GM19035 (cell line): ENCODE measurements at regions not wholly inside any gene's neighbourhood (a gene's known extent, or its start where the extent isn't known, plus 50 kb on each side); places are given as distances from the start of the nearest gene placed in this dataset.
"Not testable (repeated sequence)": the region's sequence is repeated elsewhere in the genome, so short reads cannot be mapped to it uniquely, and the experiment has no call there.

Experiments used
- ATAC-seq: cut with Tn5 transposase; IDR thresholded peaks from one replicate; pipeline ENCODE4 v1.9.1; 2021; ENCODE audit not compliant: unreplicated experiment

DNA sequence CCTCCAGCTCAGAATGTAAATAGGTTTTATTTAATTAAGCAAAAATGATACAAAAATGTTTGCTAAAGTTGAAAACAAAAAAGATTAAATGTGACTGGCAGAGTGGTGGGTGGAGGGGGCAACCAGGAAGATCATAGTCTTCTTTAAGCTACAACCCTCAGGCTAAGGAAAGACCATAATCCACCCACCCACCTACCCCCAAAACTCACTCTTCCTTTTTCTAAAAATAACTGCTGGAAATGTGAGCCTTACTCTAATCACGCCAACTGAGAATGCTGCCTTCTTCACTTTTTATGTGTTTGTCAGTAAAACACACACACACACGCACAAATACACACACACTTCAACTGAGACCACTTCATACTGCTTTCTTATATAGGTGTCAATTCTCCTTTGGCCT lies 230.0 kb upstream of the EGLN3 start:
- ATAC-seq, result no peak

DNA sequence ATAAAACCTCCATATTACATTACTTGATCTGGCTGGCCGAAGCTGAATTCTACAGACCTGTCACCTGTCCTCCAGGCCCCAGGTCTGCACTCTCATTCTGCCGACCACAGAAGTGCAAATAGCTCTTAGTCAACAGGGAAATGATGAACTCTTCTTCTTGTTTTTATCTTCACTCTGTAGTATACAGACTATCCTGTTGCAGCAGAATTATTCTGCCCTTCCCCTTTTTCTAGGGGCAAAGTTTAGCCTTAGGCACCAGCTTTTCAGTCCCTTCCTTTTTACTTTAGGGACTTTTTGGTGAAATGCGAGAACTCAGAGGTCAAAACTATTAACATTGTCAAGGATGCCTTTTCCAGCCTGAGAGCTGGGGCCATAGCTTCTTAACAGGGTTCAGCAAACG lies 229.6 kb upstream of the EGLN3 start:
- no peak for ATAC-seq

DNA sequence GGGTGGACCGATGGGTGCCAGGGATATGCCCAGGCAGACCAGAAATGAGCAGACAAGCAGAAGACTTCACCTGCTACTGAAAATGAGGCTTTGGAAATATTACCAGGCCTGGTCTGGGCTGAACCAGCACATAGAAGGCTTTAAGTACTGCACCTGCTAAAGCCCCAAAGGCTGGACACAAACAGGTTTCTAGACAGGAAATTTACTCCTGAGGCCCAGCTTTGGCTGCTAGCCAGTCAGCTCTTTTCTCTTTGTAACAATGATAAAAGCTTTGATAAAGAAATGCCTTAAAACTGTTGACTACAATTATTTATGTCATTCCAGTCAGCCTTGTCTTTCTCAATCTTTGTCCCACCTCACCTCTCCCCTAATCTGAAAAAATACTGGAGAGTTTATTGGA lies 228.9 kb upstream of the EGLN3 start:
- ATAC-seq, result no peak

DNA sequence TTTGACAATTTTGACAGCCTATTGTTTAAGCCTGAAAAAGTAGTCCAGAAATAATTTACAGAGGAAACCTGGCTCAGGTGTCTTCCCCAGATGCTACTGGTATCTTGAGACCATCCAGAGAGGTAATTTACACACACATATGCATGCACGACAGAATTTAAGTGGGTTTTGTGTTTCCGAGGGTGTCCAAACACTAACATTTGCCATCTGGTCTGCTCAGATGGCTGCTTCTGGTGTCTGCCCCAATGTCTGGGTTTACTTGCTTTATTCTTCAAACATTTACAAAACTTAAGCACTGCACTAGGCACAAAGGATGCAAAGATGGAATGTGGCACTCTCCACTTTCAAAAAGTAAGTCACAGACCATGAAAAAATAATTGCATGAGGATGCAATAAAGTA lies 226.6 kb upstream of the EGLN3 start:
- ATAC-seq, result no peak

DNA sequence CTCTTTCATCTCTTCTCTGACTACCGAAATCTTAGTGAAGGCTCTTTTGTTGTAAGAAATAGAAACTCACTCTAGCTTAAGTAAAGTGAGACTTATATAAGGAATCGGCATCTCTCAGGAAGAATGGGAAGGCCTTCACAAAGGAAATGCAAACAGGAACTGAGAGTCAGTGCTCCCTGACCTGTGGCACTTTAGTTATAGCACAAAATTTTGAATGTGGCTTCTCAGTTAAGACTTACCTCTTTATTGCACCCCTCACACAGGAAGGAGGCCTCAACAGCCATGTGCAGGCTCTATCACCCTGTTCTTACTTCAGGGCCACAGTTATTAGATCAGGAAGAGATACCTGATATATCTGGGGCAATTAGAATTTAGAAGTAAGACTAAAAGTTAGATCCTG lies 224.7 kb upstream of the EGLN3 start:
- ATAC-seq, result no peak

DNA sequence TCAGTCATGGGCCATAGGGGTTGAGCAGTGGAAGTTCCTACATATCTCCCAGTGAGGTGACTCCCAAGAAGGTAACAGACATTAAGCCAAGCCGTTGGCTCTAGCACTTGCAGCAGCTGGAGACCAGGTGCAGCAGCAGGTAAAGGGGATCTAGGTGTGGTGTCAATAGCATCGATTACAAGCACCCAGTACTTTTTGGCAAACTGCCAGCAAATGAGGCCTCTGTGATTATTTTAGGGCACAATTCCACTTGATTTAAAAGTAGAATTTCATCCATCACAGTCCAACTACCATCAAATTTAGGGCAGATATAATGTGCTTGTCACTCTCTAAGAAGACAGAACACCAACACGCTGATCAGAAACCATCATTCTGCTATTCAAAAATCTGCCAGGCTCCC lies 224.1 kb upstream of the EGLN3 start:
- no peak for ATAC-seq

DNA sequence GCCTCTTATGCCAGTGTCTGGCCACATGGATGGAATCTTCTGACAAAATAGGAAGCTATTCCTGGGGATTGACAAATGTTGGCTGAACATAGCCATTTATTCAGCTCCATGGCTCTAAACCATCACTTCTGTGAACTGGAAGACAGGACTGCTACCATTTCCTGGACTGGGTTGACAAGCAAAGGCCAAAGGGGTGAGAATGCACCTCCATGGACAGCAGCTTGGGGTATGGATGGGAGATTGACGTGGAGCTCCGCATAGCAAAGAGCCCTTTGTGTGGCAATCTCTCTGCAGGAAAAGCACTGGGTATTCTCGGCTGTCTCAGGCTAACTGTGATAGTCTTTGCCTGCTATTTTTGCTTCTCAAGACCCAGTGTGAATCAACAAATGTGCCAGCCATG lies 223.0 kb upstream of the EGLN3 start:
- no peak for ATAC-seq

DNA sequence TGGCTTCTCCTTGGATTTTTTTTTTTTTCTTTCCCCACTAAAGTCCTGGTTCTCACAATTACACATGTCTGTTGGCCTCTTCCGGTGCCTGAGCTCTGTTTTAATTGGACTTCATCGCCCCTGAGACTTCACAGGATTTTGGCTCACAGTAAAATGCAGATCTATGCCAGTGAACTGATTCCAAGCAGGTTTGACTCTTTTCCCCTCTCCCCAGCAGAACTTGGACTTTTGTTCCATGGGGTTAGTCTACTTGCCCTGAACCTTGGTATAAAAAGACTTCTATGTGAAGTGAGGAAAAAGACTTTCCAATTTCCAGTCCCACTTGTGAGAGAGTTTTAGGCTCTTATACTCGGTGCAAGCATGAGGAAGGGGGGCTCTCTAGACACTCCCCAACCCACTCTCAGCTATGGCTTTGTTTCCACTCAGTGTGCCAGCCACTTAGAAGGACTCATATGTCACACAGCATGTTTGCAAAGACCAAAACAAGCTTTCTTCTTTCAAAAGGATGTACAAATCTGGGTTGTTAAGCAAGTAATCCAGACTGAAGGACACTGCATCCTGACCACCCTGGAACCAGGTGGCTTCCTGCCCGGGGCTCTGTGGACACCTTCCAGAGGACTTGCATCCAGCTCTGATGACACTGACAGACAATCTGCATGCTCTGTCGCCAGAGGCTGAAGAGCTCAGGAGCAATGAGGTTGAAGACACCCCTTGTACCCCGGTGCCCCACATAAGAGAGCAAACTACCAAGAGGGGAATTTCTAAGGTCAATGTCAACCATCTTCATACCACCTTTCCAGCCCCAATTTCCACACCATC lies 221.9 kb upstream of the EGLN3 start:
- no peak for ATAC-seq

DNA sequence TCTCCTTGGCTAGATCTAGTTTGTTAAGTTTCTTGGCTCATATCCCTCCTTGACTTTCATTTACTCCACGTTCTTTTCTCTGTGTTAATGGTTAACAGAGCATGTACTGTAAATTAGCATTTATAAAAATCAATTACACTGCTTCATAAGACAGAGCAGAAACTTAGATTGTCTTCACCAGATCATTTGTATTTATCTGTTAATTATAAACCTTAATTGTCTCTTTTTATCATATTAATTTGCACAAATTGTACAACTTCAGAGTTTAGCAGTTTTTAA lies 221.2 kb upstream of the EGLN3 start:
- no peak for ATAC-seq

DNA sequence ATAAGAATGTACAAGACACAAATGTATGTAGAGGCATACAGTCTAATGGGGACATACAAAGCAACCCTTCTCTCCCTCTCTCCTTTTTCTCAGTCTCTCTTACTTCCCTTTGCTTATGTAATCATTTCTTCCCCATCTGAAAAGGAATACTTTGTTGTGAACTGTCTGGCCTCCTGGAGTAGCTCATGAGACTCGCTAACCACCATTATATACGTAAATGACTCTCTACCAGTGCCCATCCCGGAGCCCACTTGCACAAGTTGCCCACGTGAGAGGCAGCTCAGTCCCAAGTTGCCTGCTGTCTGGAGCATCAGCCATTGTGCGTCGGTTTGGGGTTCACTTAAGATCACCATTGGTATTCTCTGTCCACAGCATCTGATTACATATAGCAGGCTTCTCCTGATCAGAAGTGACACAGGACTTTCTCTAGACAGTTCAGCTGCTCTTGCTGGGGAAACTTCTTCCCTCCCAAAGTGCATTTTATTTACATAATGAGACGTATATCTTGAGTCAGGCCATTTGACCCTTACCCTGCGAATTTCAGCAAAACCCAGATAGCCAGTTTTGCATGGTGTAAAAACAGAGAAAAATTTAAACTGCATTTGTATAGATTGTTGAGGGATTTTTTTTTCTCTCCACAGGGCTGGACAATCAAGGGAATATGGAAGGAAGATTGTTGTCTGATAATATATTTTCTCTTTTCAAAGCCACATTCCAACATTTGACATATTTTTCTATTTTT lies 220.7 kb upstream of the EGLN3 start:
- no peak for ATAC-seq

DNA sequence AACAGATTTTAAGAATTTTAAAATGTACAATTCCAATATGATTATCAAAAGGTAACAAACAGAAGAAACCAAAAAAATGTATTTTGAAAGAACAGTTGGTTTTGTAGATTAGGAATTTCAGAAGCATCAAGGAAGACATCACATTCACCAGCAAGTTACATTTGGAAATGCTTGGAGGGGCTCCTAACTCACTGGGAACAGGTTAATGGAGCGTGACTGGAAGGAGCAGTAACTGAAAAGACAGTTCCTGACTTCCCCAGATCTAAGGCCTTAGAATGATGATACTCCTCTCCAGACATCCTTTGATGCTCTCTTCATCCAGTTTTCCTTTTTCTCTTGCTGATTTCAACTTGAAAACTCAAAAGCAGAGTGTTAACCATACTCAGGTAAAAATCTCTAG lies 220.0 kb upstream of the EGLN3 start:
- no peak for ATAC-seq

DNA sequence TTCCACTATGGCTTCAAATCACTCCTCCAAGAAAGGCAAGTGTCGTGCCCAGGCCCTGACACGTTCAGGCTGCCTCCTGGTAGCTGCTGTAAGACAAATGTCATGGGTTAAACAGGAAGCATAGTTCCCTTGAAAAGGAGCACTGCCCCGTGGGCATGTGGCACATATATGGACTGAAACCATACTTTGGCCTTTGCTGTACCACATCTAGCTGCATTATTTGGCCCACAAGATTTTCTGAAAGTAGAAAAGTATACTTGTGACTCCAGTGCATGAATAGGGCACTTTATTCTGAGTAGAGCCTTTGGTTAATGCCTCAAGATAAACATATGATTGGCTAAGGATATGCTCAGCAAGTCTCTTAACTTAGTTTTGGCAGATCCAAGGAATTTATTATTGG lies 218.7 kb upstream of the EGLN3 start:
- ATAC-seq, result no peak

DNA sequence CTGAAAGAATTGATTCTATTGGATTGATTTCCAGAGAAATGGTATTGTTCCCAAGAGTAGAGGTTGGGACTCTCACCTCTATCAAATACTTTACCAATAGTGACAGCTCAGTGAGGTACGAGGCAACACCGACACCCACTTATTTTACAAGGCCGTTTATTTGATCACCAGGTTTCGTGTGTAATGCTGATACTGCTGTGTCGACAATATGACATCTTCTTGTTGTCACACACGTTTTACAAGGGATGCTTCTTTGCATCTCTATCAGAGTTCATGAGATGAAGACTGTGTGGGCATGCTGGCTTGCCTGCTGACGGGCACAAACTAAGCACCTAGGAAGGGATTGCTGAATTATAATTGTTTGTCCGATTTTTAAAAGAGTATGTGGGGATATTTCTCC lies 217.8 kb upstream of the EGLN3 start:
- no peak for ATAC-seq

DNA sequence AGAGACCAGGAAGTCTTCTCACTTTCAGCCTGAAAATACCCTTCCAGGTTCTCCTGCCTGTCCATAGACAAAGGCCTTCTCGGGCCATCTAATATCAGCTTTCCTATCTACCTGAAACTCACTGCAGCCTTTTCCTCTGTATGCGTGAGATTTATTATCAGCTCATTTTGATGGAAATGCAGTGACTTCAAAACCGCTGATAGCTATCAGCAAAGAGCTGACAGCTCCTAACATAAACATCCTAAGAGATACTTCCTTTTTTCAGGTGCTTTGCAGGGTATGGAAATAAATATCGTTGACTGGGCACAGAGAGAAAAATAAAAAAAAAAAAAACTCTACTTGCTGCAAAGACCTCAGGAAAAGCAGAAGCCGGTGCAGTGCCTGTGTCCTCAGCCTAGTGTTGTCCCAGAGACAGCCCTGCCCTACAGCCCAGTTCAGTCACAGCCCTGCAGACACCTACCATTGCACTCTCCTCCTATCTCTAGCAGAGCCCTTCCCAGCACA lies 215.0 kb upstream of the EGLN3 start:
- ATAC-seq, result no peak

DNA sequence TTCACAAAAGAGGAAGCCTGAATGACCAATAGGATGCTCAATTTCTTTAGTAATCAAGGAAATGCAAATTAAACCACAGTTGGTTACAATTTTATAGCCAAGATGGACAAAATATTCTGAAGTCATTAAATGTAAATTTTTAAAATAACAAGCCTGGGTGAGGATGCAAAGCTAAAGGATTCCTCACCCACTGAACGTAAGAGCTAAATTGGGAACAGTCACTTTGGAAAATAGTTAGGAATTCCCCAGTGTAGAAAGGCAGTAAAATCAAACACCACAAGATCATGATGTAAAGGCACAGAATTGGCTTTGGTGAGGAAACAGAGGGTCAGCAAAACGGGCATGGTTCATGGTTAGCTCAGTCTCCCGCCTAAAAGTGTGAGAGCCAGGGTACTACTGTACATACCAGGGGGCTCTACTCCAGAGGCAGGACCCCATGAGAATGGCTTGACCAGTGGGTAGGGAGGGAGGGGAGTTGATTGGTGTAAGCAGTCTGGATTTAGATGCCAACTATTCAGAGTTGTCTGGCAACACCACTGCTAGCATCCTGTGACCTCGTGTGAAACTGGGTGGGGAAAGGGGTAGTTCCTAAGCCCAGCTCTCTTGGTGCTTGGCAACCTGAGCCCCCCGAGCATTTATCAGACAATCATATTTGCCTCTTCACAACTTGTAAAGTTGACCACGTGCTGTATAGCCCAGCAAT lies 213.4 kb upstream of the EGLN3 start:
- ATAC-seq, result no peak

DNA sequence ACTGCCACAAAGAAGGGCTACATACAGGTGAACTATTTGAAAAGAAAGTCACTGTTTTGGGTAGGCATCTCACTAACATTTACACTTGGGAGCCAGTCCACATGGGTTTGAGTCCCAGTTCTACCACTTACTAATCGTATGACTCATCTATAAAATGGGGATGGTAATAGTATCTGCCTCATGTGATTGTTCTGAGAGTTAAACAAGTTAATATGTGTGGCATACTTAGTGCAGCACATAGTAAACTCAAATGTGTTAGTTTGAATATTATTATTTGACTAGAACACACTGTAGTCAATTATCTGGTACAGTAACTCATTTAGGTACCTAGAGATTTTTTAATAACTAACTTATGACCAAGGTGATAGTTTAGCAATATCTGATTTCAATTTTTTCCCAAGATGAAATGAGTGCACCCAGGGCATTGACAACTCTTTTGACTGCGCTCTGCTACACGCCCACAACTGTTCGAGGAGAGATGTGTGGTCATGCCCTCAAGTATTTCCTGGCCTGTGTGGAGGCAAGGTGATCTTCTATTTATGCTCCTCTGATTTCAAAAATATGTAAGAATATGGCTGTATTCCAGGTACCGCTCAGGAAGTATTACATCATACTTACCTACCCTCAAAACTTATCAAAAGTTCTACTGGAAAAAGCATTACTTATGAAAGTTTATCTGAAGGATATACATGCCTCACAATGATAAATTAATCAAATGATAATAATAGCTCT lies 210.6 kb upstream of the EGLN3 start:
- ATAC-seq, result no peak

DNA sequence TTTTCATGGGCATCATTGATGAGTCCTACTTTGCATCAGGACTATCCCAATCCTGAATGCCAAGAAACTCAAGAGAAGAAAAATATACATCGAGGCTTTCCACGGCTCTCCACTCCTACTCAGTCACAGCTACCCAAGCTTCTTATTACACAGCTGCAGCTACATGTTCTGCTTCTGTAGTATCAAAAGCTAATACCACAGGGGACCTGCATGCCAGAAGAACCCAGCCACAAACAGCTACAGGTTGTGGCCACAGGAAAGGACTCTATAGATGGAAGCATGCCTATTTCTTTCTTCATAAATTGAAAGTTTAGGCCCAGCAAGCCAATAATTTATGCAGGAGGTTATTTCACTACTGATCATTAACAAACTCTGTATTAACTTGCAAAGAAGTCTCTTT lies 209.7 kb upstream of the EGLN3 start:
- ATAC-seq, result no peak

DNA sequence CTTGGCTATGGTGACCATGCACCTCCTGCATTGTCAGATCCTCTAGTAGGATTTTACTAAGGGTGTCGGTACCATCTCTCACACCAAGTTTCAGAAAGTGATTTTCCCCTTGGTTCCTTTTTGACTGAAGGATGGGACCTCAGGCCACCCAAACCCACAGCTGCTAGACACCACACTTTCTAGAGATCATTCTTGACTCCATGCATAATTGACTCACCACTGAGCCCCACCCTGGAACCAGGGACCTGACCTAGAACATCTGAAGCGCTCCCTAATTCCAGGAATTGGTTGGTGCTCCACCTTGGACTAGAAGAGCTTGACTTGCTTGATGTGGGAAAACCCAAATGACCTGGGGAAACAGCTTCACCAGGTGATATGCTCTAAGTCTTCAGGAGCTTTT lies 206.8 kb upstream of the EGLN3 start:
- no peak for ATAC-seq

DNA sequence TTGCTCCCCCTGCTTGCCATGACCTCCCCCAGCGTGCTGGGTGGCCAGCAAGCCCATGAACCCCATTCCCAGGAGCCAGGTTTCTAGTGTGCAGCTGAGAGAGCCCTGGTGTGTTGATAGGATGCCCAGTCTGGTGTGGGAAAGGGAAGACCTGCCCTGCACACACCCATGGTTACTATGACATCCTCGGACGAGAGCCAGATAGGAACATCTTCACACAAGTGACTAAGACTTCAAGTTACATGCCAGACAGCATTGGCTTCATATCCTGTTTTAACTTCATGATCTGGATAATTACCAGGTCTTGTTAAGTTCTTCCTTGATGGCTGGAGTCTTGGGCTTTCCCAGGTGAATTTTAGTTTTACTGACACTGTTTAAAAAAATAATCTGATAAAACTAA lies 196.6 kb upstream of the EGLN3 start:
- ATAC-seq, result no peak

DNA sequence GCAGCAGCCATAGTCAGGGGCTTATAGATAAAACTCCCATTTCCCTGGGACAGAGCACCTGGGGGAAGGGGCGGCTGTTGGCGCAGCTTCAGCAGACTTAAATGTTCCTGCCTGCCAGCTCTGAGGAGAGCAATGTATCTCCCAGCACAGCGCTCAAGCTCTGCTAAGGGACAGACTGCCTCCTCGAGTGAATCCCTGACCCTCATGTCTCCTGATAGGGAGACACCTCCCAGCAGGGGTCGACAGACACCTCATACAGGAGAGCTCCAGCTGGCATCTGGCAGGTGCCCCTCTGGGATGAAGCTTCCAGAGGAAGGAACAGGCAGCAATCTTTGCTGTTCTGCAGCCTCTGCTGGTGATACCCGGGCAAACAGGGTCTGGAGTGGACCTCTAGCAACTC lies 189.3 kb upstream of the EGLN3 start:
- not testable (repeated sequence) for ATAC-seq
